IMR-90 (cell line): ENCODE measurements at regions not wholly inside any gene's neighbourhood (a gene's known extent, or its start where the extent isn't known, plus 50 kb on each side); places are given as distances from the start of the nearest gene placed in this dataset.
A peak's percentile ranks its signal among the peaks of the same experiment; 100 is the strongest.

ENCODE experiments used
- ATAC-seq: fragments of 200-7000 bp; cut with Tn5 transposase; 2 replicates; pipeline ENCODE4 v1.9.1; 2020; ENCODE audit warnings: low read depth, mild to moderate bottlenecking, moderate library complexity
- BruUV-seq: library from RNA; stranded (reverse); fragments of 400-500 nt; replicated peaks from 2 replicates; lab custom pipeline; 2021; lab: Mats Ljungman, UMichigan
- CTCF ChIA-PET: fragments of 300-600 bp; formaldehyde crosslinking; extraction: SDS; loops from one replicate; lab custom pipeline; 2021; ENCODE audit warnings: antibody characterized with exemption; lab: Yijun Ruan, JAX
- POLR2A ChIA-PET: fragments of 300-600 bp; sonication (Branson Sonifier 250); formaldehyde crosslinking; loops from one replicate; lab custom pipeline; 2022; ENCODE audit warnings: antibody characterized with exemption; ENCODE audit not compliant: unreplicated experiment; lab: Charles Lee
- DNase-seq: peaks from one replicate; pipeline ENCODE4 v3.0.0; 2013
- H2AFZ ChIP-seq: replicated peaks from 2 replicates; pipeline ENCODE3; 2013; ENCODE audit warnings: low read length, mild to moderate bottlenecking; ENCODE audit not compliant: poor library complexity
- H2AK5ac ChIP-seq: 2 replicates; pipeline ENCODE4 v1.6.1; 2013; ENCODE audit warnings: low read depth, low read length, inconsistent platforms
- H2AK9ac ChIP-seq: replicated peaks from 2 replicates; pipeline ENCODE3; 2013; ENCODE audit warnings: mild to moderate bottlenecking, low read depth, low read length, moderate library complexity; ENCODE audit not compliant: poor library complexity
- H2BK120ac ChIP-seq: 2 replicates; pipeline ENCODE4 v1.6.1; 2013; ENCODE audit warnings: low read depth, low read length, inconsistent platforms
- H2BK15ac ChIP-seq: 3 replicates; pipeline ENCODE4 v1.6.1; 2013; ENCODE audit warnings: low read depth, low read length, inconsistent platforms
- H2BK20ac ChIP-seq: 2 replicates; pipeline ENCODE4 v1.6.1; 2013; ENCODE audit warnings: low read depth, mild to moderate bottlenecking, inconsistent platforms, low read length, moderate library complexity
- H2BK5ac ChIP-seq: 2 replicates; pipeline ENCODE4 v1.6.1; 2013; ENCODE audit warnings: mild to moderate bottlenecking, low read depth, low read length, inconsistent platforms; ENCODE audit not compliant: poor library complexity, severe bottlenecking
- H3K14ac ChIP-seq: replicated peaks from 2 replicates; pipeline ENCODE4 v1.6.1; 2013; ENCODE audit warnings: low read depth, low read length, inconsistent platforms
- H3K18ac ChIP-seq: 2 replicates; pipeline ENCODE4 v1.6.1; 2013; ENCODE audit warnings: low read depth, low read length, control low read depth
- H3K23ac ChIP-seq: 2 replicates; pipeline ENCODE4 v1.6.1; 2013; ENCODE audit warnings: low read depth, low read length, inconsistent platforms
- H3K27ac ChIP-seq: 2 replicates; pipeline ENCODE4 v1.5.1; 2013; ENCODE audit warnings: mild to moderate bottlenecking, control low read depth, low read length; ENCODE audit not compliant: insufficient read depth
- H3K27me3 ChIP-seq: 2 replicates; pipeline ENCODE4 v1.6.1; 2013; ENCODE audit warnings: low read length; ENCODE audit not compliant: control insufficient read depth, insufficient read depth
- H3K36me3 ChIP-seq: 2 replicates; pipeline ENCODE4 v1.6.1; 2013; ENCODE audit warnings: low read length, mixed read lengths; ENCODE audit not compliant: control insufficient read depth, insufficient read depth
- H3K4ac ChIP-seq: 2 replicates; pipeline ENCODE4 v1.6.1; 2013; ENCODE audit warnings: low read depth, low read length, inconsistent platforms
- H3K4me1 ChIP-seq: 2 replicates; pipeline ENCODE4 v1.6.1; 2013; ENCODE audit warnings: low read length, mixed read lengths; ENCODE audit not compliant: control insufficient read depth, insufficient read depth
- H3K4me2 ChIP-seq: 2 replicates; pipeline ENCODE4 v1.6.1; 2013; ENCODE audit warnings: low read depth, mild to moderate bottlenecking, control low read depth, low read length, moderate library complexity
- H3K4me3 ChIP-seq: 2 replicates; pipeline ENCODE4 v1.5.1; 2013; ENCODE audit warnings: low read depth, mild to moderate bottlenecking, control low read depth, low read length, moderate library complexity; ENCODE audit not compliant: insufficient read depth
- H3K56ac ChIP-seq: 2 replicates; pipeline ENCODE4 v1.6.1; 2013; ENCODE audit warnings: low read length, inconsistent platforms; ENCODE audit not compliant: insufficient read depth; ENCODE audit errors: extremely low read depth
- H3K79me1 ChIP-seq, 2 experiments: 2 replicates each; pipeline ENCODE4 v1.6.1; 2013; ENCODE audit warnings: low read length in 2 of 2, inconsistent platforms in 1 of 2, low read depth in 1 of 2
- H3K9ac ChIP-seq: 2 replicates; pipeline ENCODE4 v1.6.1; 2013; ENCODE audit warnings: low read depth, low read length, control low read depth
- H3K9me1 ChIP-seq: 2 replicates; pipeline ENCODE4 v1.6.1; 2013; ENCODE audit warnings: low read length, inconsistent platforms; ENCODE audit not compliant: insufficient read depth
- H3K9me3 ChIP-seq: 2 replicates; pipeline ENCODE4 v1.6.1; 2013; ENCODE audit warnings: low read length; ENCODE audit not compliant: control insufficient read depth, insufficient read depth
- H4K20me1 ChIP-seq: 2 replicates; pipeline ENCODE4 v1.6.1; 2013; ENCODE audit warnings: low read length, inconsistent platforms; ENCODE audit not compliant: insufficient read depth
- H4K5ac ChIP-seq: 2 replicates; pipeline ENCODE4 v1.6.1; 2013; ENCODE audit warnings: mild to moderate bottlenecking, low read depth, low read length, control low read depth
- H4K8ac ChIP-seq, 2 experiments: 2 replicates each; pipeline ENCODE4 v1.6.1; 2013; ENCODE audit warnings: low read depth in 2 of 2, low read length in 2 of 2, control low read depth in 1 of 2, inconsistent platforms in 1 of 2
- H4K91ac ChIP-seq: 2 replicates; pipeline ENCODE4 v1.6.1; 2013; ENCODE audit warnings: low read depth, low read length, inconsistent platforms; ENCODE audit not compliant: insufficient read depth
- BHLHE40 ChIP-seq: fragments of 150-350 bp; IDR thresholded peaks from 2 replicates; pipeline ENCODE4 v1.6.1; 2016; ENCODE audit warnings: mild to moderate bottlenecking, low read depth, low read length
- RCOR1 ChIP-seq: IDR thresholded peaks from 2 replicates; pipeline ENCODE4 v1.6.1; 2012; ENCODE audit warnings: mild to moderate bottlenecking, low read length, improper control_type of control experiment; ENCODE audit not compliant: insufficient replicate concordance
- RFX5 ChIP-seq: IDR thresholded peaks from 2 replicates; pipeline ENCODE4 v1.8.0; 2012; ENCODE audit warnings: low read depth, mild to moderate bottlenecking, low read length, moderate library complexity
- WGBS, 2 experiments: methylation state at CpG; one replicate each; pipeline versions ENCODE4 v1.1.5 to v1.1.7; 2013; ENCODE audit warnings: missing lambda C conversion rate in 2 of 2; ENCODE audit not compliant: insufficient read length in 1 of 2; ENCODE audit errors: extremely low coverage in 2 of 2; 5-methylcytosine and 5-hydroxymethylcytosine counted together
- dilution Hi-C: fragments of 300-500 bp; cut with HindIII; formaldehyde crosslinking; loops from one replicate; pipeline ENCODE4 v1.14.3; 2018; ENCODE audit warnings: low sequenced_read_pairs; ENCODE audit not compliant: unreplicated experiment
- in situ Hi-C: fragments of 300-500 bp; cut with MboI; formaldehyde crosslinking; loops from 3 replicates; pipeline ENCODE4 v1.14.3; 2019; ENCODE audit warnings: low sequenced_read_pairs, inconsistent platforms, mixed read lengths
- intact Hi-C: fragments of 100-400 bp; cut with micrococcal nuclease; formaldehyde crosslinking; loops from 2 replicates; pipeline ENCODE4 v1.10.0; 2022

DNA sequence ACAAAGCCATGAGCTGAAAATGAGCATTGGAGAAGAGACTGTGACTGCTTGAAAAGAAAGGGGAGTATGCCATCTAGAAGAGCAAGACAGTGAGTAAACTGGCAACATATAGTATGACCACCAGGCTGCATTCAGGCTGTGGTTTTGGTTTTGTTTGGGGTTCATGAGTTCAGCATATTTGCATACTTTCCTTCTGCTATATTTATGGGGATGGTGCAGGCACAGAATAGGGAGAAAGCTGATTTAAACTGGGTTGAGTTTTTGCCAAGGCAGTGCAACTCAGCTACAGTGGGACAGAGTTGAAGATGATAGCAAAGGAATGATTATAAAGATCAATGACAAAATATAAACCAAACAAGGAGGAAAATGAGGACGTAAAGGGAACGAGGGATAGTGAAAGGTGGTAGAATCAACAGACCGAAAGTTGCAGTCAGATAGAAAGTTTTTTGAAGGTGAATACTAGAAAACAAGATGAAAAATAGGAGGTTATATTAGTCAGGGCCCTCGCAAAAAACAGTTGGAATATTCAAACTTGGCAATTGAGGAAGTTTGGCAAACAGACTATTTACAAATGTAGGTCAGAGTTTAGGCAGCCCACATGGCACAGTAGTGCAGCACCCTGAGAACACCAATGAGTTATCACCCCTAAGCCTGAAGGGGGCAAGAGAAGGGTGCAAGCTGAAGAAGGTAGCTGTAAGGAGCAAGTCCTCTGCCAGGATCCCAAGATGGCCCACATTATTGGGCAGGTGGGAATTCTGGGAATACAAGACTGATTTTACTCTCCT is 114.8 kb upstream of the MAP9 start:
- Histone ChIP-seq H2BK20ac (no peak overlapping the region), H3K36me3 (no peaks in the 10 kb centered on the region), H4K8ac (no peak overlapping the region), H3K4me2 (no peak overlapping the region), H2AK9ac (no peak overlapping the region), H2AK5ac (no peak overlapping the region), H4K5ac (no peak overlapping the region), H3K4me1 (no peaks in the 10 kb centered on the region), H2BK15ac (no peak overlapping the region), H4K91ac (no peak overlapping the region), H3K9ac (no peak overlapping the region), H3K9me1 (no peaks in the 10 kb centered on the region), H3K27me3 (no peaks in the 10 kb centered on the region), H3K56ac (no peak overlapping the region), H3K79me1 (no peaks in the 10 kb centered on the region), H3K18ac (no peak overlapping the region), H3K4ac (no peak overlapping the region), H3K23ac (no peak overlapping the region), H3K9me3 (no peaks in the 10 kb centered on the region), H4K20me1 (no peaks in the 10 kb centered on the region), H3K14ac (no peak overlapping the region), H2AFZ (no peak overlapping the region), H2BK120ac (no peak overlapping the region), H2BK5ac (no peak overlapping the region), H3K27ac (no peak overlapping the region), H3K4me3 (no peak overlapping the region)
- POLR2A ChIA-PET, result no interaction called here
- no peak for TF ChIP-seq BHLHE40
- TF ChIP-seq RCOR1, result no peak
- no peak for TF ChIP-seq RFX5
- CTCF ChIA-PET, result no interaction called here
- ATAC-seq, result peak; percentile 84
- intact Hi-C loops, result no loop called here
- BruUV-seq, result no TSS peak
- in situ Hi-C loops, result no loop called here
- peak; percentile 40 for DNase-seq
- WGBS, 2 experiments, result 74% methylated on average over 3 of the region's 4 CpGs; no CpG with 5 or more reads in 1 of the 2 experiments
- dilution Hi-C loops, result no loop called here
